ENCODE measurements at regions not wholly inside any gene's neighbourhood (a gene's known extent, or its start where the extent isn't known, plus 50 kb on each side); places are given as distances from the start of the nearest gene placed in this dataset.

- H3K36me3 ChIP-seq (ENCODE audit: control insufficient read depth in 4 of 4, insufficient read depth in 3 of 4, low read depth in 1 of 4, low read length in 3 of 4): no peaks in the 10 kb centered on the region
- no peak overlapping the region for H3K4me3 ChIP-seq (ENCODE audit: low read depth in 1 of 3, low read length in 3 of 3)
- no peak overlapping the region for H3K27ac ChIP-seq (ENCODE audit: low read depth in 1 of 2, low read length in 2 of 2)
- TF ChIP-seq EGR1 (IDR thresholded peaks at IDR 0.05; ENCODE audit: low read depth in 2 of 2): no peak
- no peaks in the 10 kb centered on the region for H3K27me3 ChIP-seq (ENCODE audit: control insufficient read depth in 4 of 4, insufficient read depth in 4 of 4, low read length in 3 of 4)
- 47% methylated on average over 1 of the region's 1 CpG for WGBS
- no peak for DNase-seq (ENCODE audit: low spot score)
- no peak overlapping the region for H3K9ac ChIP-seq (ENCODE audit: low read depth in 1 of 2, low read length in 2 of 2)
- H3K4me1 ChIP-seq (ENCODE audit: control insufficient read depth in 4 of 4, insufficient read depth in 4 of 4, low read length in 3 of 4): no peaks in the 10 kb centered on the region
- H3K9me3 ChIP-seq (ENCODE audit: control insufficient read depth in 4 of 4, low read length in 3 of 4): no peaks in the 10 kb centered on the region
These were observed 480.3 kb downstream of the MRPL39 start for GRCh38 chr21:25127007-25127406.

DNA sequence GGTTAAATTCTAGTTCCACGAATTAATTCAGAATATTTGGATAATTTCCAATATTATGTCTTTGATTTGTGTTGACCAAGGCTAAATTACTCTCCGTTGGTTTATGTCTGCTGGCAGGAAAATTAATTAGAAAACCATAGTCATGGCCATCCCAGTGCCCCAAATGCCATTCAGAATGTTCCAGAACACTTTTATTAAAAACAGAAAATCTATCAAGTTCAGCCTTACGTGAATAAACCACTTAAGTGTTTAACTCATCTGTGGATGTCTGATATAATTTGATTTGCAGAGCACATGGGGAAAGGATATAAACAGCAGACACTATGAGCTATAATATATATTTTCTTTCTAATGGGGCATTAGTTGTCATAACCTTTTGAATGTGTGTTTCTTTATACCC lies 480.7 kb downstream of the MRPL39 start:
- no peaks in the 10 kb centered on the region for H3K36me3 ChIP-seq (ENCODE audit: control insufficient read depth in 4 of 4, insufficient read depth in 3 of 4, low read depth in 1 of 4, low read length in 3 of 4)
- H3K9ac ChIP-seq (ENCODE audit: low read depth in 1 of 2, low read length in 2 of 2): no peak overlapping the region
- no peak for DNase-seq (ENCODE audit: low spot score)
- no peaks in the 10 kb centered on the region for H3K4me1 ChIP-seq (ENCODE audit: control insufficient read depth in 4 of 4, insufficient read depth in 4 of 4, low read length in 3 of 4)
- H3K9me3 ChIP-seq (ENCODE audit: control insufficient read depth in 4 of 4, low read length in 3 of 4): no peaks in the 10 kb centered on the region
- no peaks in the 10 kb centered on the region for H3K27me3 ChIP-seq (ENCODE audit: control insufficient read depth in 4 of 4, insufficient read depth in 4 of 4, low read length in 3 of 4)
- WGBS: 66% methylated on average over 3 of the region's 3 CpGs
- no peak overlapping the region for H3K4me3 ChIP-seq (ENCODE audit: low read depth in 1 of 3, low read length in 3 of 3)
- TF ChIP-seq REST (IDR thresholded peaks at IDR 0.05) (no peak), ATF3 (IDR thresholded peaks at IDR 0.05) (no peak), GABPA (IDR thresholded peaks at IDR 0.05 in 1 of 2, conservative IDR thresholded peaks at IDR 0.05 in 1 of 2) (no peak), FOXA2 (IDR thresholded peaks at IDR 0.05) (no peak), HNF4A (conservative IDR thresholded peaks at IDR 0.05) (no peak), SP1 (IDR thresholded peaks at IDR 0.05) (no peak), RAD21 (IDR thresholded peaks at IDR 0.05) (no peak), CTCF (IDR thresholded peaks at IDR 0.05; ENCODE audit: low read depth, low read length, missing input control) (no peak), ZBTB33 (IDR thresholded peaks at IDR 0.05) (no peak), EGR1 (IDR thresholded peaks at IDR 0.05; ENCODE audit: low read depth in 2 of 2) (no peak)
- TF ChIP-seq, protein P1, sequence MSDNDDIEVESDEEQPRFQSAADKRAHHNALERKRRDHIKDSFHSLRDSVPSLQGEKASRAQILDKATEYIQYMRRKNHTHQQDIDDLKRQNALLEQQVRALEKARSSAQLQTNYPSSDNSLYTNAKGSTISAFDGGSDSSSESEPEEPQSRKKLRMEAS (IDR thresholded peaks at IDR 0.05): no peak
- no peak overlapping the region for H3K27ac ChIP-seq (ENCODE audit: low read depth in 1 of 2, low read length in 2 of 2)
